Activated CD8-positive, alpha-beta memory T cell treated with anti-CD3 and anti-CD28 coated beads for 24 hours (primary cell): ENCODE measurements at regions not wholly inside any gene's neighbourhood (a gene's known extent, or its start where the extent isn't known, plus 50 kb on each side); places are given as distances from the start of the nearest gene placed in this dataset.

ENCODE experiments used
- DNase-seq: peaks from one replicate; pipeline ENCODE4 v3.0.0-alpha.2; 2020

DNA sequence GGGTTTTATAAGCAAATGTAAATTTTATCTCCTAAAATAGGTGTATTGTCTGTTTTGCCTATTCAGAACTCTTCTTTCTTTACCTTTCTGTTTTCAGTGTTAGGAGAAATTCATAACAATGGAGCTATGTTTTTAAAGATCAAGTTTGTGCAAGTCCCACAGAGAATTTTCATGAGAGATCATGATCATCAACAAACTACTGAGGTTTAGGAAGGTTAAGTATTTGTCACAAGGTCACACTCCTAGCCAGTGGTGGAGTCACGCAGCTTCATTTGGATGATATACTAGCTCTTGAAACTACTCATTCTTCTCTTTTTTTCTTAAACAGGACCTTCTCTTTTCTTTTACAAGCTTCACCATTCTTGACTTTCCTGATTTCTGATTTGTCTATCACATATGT, 892.6 kb upstream of the FRG1 start:
- no peak for DNase-seq

- DNase-seq = no peak
Measured at GRCh38 chr4:189049682-189050081, 891.0 kb upstream of the FRG1 start.

DNA sequence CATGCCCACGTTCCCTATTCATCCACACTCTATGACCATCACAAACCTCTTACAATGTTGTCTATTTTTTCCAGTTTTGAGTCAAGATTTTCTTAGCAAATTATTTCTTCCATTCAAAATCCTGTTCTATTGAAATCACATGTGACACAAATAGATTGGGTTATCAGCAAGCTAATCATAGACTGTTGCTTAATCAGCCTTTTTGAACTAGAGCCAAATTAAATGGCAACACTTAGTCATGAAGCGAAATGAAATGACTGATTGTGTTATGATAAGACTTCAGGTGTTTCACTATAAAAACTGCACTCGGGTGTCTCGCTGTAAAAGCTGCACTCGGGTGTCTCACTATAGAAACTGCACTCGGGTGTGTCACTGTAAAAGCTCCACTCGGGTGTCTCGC, 890.0 kb upstream of the FRG1 start:
- no peak for DNase-seq

GRCh38 chr4:189053621-189054020, 887.1 kb upstream of the FRG1 start:
- DNase-seq = no peak

DNA sequence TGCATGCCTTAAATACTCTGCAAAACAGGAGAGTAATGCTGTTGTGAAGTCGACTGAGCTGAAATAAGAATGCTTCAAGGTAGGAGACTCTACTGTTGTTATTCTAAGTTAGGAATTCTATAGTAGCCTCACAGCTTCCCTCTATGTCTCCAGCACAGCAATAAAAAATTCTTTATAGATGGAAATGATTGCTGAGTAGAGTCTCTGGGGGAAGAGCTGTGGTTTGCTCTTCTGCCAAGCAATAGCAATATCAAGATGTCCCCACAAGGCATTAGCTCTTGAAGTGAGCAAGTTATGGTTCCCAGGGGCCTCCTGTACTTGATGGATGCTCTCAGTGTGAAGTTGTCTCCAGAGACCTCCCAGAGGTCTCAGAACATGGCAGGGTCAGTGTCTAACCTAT, 880.6 kb upstream of the FRG1 start:
- DNase-seq = no peak

DNA sequence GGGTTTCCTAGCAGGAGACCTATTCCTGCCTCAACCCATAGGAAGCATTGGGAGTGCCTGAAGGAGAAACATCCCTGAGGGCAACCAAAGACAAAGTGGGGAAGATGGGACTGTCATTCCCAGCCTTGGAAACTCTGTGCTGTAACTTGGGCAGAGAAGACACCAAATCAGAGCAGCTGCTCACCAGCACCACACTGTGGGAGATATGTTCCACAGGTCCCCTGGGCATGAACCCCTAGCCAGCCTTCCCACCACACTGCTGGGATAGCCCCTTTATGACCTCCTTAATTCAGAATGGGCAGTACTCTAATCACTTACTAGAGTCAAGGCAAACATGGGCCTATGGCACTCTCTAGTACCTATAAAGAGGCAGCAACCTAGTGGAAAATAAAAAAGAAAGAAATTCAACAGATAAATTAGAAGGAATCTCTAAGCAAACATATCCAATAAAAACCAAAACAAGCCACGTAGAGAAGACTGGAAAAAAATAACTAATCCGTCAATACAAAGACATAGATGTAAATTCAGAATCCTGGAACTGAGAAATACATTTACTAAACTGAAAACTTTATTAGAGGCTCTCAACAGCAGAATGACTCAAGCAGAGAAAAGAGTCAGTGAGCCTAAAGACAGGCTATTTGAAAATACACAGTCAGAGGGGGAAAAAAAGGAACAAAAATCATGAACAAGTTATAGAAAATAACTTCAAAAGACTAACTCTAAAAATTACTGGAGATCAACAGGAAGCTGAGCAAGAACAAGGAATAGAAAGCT, 878.4 kb upstream of the FRG1 start:
- no peak for DNase-seq

DNA sequence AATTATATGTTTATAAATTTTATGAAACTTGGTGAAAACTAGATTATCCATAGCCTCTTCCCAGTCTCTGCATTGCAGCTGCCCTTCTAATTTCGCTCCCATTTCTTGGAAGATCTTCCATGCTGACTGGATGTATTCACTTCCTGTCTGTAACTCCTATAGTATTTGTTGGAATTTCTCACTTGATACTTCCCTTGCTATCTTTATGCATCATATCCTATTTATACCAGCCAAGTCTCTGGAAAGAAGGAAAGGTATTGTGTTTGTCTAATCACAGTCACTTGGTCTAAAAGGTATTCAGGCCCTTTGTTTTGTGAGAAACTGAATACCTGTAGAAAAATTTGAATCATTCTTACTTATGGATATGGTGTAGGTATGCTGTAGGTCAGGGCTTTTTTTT, 870.9 kb upstream of the FRG1 start:
- DNase-seq = no peak

DNA sequence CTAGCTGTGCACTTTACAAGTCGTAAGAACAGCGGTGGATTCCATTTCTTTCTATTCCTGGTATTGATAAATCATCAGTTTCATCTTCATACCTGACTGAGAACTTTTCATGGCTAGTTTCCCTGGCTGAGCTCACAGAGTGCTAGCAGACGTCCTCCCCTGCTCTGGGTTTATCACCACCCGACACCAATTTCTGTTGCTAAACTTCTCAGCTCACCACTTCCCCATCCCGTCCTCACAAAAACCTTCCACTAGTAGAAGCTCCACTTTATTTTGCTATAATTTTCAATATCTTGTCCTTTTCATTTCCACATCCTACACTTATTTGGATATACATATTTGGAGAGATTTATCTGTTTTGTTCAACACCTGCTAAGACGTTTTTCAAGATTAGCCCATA, 869.4 kb upstream of the FRG1 start:
- DNase-seq = no peak

GRCh38 chr4:189073739-189074138, 866.9 kb upstream of the FRG1 start:
- no peak for DNase-seq

- no peak for DNase-seq
Measured at GRCh38 chr4:189081826-189082225, 858.8 kb upstream of the FRG1 start.

- DNase-seq = no peak
Measured at GRCh38 chr4:189083769-189084168, 856.9 kb upstream of the FRG1 start.

- no peak for DNase-seq
Measured at GRCh38 chr4:189084671-189085070, 856.0 kb upstream of the FRG1 start.

DNA sequence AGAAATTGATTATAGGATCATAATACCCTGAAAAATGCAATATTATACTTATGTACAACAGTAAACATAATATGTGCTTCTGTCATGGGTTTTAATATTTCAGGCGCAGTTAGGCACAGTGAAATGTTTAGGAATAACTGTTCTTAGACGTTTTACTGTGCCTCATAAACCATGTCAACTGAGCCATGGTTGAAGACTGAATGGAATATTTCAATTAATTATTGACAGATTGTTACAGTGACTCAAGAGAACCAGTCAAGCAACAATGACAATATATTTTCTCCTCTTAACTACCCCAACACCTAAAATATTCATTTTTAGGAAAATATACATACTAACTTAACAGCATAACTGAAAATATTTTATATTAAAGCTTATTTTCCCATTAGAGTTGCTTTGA, 852.7 kb upstream of the FRG1 start:
- DNase-seq = no peak

DNA sequence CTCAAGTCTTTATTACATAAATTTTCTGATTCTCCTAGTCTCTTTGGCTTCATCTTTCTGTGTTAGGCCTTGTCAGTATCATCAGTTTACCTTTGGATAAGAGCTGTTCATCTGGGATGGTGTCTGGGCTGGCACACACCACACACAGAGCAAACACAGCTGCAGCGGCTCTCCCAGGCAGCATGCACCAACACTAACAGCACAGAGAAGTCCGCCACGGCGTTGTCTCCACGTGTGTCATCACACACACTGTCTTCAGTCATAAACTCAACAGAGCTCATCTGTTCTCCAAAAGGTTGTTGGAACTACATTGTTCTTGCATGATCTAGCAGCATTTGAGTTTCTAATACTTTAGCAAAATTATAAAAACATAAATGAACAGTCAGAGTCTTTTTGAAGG, 851.9 kb upstream of the FRG1 start:
- no peak for DNase-seq

- no peak for DNase-seq
Measured at GRCh38 chr4:189090174-189090814, 850.4 kb upstream of the FRG1 start.

DNA sequence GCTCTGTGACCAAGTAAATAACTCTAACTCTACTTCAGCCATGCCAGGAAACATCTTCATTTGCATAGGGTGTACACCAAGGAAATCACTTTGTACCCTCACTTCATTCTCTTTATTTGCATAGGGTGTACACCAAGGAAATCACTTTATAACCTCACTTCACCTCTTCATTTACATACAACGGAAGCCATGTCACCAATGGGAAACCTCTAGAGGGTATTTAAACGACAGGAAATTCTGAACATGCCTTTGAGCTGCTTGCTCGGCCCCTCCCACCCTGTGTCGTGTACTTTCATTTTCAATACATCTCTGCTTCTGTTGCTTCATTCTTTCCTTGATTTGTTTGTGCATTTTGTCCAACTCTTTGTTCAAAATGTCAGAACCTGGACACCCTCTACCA, 848.1 kb upstream of the FRG1 start:
- no peak for DNase-seq

- DNase-seq = no peak
Measured at GRCh38 chr4:189096108-189096507, 844.6 kb upstream of the FRG1 start.

DNA sequence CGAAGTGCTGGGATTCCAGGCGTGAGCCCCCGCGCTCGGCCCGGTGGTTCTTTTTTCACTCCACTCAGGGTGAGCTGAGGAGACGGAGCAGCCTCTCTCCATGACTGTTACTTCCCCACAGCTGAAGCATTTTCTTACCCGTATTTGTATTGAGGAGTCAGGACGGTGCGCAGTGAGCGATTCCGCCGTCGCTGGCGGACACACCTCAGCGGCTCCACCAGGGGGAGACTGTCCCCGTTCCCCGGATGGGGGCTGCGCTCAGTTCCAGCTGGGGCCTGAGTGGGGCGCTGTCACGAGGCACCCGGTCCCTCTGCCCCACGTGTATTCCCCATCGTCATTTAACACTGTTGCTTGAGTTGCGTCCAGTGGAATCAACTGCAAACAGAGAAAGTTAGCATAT, 844.0 kb upstream of the FRG1 start:
- no peak for DNase-seq

- DNase-seq = no peak
Measured at GRCh38 chr4:189098932-189099696, 841.6 kb upstream of the FRG1 start.

GRCh38 chr4:189113389-189113888, 827.2 kb upstream of the FRG1 start:
- DNase-seq = no peak

GRCh38 chr4:189117426-189117825, 823.2 kb upstream of the FRG1 start:
- DNase-seq = no peak

GRCh38 chr4:189121336-189121735, 819.3 kb upstream of the FRG1 start:
- DNase-seq = no peak

GRCh38 chr4:189124149-189124758, 816.4 kb upstream of the FRG1 start:
- no peak for DNase-seq
